HG03378 (cell line): ENCODE measurements at regions not wholly inside any gene's neighbourhood (a gene's known extent, or its start where the extent isn't known, plus 50 kb on each side); places are given as distances from the start of the nearest gene placed in this dataset.
A peak's percentile ranks its signal among the peaks of the same experiment; 100 is the strongest.

ENCODE experiments used
- ATAC-seq: cut with Tn5 transposase; IDR thresholded peaks from one replicate; pipeline ENCODE4 v1.9.1; 2021; ENCODE audit warnings: mild to moderate bottlenecking, moderate library complexity; ENCODE audit not compliant: unreplicated experiment

DNA sequence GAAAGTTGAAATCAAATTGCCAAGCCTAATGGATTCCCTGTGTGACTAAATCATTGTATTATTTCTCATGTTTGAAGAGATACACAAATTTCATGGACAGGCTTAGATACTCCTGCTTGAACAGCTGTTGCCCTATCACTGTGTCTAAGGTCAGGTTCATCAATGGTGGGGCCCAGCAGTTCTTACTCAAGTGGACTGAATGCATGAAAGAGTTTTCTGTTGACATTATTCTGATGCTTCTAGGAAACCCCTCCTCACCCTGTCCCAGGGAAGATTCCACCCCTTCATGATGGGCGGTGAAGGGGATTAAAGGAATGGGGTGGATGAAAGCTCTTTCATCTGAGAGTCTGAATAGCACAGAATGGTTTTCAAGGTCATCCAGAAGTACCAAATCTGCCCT lies 148.8 kb downstream of the INO80D start:
- ATAC-seq = no peak

DNA sequence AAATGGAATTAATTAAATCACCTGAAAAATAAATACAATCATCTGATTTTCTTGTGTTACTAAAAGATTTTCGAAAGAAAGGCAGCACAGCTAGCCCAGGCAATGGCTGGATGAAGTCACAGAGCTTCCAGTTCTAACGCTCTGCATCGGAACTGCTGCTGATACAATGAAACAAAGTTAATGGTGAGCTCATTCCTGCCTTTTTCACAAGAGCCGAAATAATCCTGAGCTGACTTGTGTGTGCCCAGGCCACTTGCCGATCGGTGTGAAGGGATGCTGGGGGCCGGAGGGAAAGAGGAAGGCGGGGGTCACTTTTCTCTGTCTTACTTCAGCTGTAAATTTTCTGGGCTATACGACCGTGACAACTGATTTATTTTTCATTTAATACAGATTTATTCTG lies 149.5 kb downstream of the INO80D start:
- no peak for ATAC-seq

DNA sequence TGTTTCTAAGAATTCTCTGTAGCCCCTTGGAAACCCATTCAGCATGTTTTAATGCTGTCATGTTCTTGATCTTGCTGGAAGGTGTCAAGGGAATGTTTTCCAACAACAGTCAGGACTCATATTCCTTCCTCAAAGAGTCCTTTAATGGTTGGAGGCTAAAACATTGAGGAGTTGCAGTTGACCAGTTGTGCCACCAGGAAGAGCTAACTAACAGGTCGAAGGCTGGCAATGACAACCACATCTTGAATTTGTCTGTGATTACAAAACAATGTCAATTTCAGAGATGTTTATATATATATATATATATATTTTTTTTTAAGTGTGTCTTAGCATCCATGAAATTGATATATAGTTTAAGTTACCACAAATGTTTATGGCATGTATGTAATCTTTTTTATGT lies 151.5 kb downstream of the INO80D start:
- ATAC-seq = no peak

DNA sequence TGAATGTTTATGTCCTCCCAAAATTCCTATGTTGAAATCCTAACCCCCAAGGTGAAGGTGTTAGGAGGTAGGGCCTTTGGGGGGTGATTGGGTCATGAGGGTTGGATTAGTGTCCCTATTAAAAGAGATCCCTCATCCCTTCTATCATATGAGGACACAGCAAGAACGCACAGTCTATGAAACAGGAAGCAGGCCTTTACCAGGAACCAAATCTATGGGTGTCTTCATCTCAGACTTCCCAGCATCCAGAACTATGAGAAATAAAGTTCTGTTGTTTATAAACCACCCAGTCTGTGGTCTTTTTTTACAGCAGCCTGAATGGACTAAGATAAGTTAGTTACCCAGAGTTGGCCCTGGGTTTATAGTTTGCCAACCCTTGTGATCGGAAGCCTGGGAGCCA lies 153.1 kb downstream of the INO80D start:
- ATAC-seq = no peak

DNA sequence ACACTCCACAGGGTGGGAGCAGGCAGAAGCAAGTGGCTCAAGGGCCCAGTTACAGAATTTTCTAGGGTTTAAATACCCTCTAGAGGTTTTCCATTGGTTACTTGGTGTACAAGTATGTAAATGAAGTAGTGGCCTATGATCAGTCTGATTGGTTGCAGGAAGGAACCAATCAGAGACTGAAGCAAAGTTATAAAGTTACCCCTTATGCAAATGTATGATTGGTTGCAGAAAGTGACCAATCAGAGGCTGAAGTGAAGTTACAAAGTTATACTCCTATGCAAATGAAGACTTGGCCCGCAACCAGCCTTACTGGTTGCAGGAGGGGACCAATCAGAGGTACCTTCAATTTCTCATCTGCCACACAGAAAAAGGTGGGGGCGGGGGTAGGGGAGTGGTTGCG lies 154.6 kb downstream of the INO80D start:
- ATAC-seq = no peak

DNA sequence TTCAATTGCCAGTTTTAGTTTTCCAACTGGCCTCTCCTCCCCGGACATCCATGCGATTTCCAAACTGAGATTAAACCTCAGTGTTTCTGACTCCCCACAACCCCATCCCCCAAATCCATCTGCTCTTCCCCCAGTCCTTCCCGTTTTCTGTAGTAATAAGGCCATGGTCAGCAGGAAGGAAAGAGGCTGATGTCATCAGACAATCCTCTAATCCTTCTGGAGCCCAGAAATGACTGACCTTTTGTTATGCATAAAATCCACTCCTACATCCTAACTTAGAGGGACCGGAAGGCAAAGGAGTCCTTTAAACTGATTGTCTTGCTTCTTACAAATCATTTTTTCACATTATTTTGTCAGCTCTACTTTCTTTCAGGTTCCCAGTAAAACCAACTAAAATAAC lies 155.8 kb downstream of the INO80D start:
- no peak for ATAC-seq

DNA sequence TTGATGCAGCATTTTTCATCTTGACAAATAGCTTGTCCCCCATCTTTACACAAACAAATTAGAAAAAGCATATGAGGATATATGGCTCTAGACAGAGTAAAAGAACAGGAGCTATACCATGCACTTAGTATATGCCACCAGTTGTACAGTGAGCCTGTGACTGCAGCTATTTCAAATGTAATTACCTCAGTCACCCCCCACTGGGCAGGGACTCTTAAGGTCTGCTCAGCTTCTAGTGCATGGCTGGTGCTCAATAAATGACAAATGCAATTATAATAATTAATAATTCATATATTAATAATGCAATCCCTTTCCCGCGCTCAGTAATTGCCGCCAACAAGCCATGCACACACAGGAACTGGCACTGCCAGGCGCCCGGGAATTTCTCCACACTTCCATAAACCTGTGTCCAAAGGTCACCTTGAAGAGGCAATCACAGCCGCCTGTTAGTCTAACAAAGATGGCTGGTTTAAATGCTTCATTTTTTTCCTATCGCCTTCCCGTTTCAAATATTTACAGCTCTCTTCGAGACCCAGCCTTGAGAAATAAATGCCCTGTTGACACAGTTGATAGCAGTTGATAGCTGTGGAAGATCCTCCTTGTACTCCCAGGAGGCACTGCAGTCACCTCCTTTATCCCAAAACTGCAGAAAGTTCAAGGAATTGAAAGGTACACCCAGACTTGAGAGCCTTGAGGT lies 156.6 kb downstream of the INO80D start:
- no peak for ATAC-seq

DNA sequence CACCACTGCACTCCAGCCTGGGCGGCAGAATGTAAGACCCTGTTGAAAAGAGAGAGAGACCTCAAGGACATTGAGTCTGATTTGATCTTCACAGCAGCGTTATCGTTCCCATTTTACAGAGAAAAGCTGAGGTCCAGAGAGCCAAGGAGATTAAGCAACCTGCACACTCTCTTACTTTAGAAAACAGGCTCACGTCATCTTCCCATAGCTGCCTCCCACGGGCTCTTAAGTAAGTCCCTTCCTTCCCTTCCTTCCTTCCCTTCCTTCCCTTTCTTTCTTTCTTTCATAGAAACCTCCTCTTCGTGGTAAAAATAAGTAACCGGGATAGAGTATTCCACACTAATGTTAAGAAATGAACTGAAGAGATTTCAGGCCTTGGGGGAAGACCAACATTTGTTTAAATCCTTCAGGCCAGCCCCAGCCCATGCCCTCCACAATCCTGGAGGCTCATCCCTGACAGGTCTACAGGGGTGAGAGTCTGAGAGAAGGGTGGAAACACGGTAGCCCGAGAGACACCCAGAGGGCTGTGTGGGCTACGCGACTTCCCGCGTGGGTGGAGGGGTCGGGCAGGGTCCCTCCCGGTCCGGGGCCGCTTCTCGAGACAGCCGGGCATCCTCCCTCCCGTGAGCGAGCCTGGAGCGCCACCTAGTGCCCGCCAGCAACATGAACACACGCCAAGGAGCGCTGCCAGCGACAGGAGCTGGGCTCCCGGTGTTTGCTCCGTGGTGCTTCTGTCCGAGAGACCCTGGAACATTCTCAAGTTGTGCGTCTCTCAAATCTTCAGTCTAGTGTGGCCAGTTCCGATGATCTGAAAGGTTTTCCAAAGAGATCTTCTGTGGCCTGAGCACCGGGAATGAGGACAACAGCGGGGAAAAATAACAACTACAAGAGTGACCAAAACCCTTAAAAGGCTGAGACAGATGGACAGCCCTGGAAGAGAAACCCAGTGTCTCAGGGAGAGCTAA lies 160.3 kb downstream of the INO80D start:
- peak; percentile 85 for ATAC-seq

DNA sequence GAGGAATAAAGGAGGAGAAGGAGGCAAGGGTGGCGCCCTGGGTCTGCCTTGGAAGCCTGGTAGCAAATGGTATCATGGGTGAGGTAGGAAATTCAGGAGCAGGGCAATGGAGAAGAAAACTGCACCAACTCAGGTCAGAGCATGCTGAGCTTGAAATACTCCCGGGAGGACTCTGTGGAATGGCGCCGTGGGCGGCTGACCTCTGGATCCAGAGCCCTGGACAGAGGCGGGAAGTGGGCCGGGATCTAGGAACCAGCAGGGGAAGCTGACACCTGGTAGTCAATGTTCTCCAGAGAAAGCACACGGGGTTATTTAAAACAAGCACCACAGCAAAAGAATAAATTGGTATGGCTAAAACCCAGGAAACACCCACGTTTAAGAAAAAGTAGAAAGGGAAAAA lies 161.3 kb downstream of the INO80D start:
- ATAC-seq = no peak

DNA sequence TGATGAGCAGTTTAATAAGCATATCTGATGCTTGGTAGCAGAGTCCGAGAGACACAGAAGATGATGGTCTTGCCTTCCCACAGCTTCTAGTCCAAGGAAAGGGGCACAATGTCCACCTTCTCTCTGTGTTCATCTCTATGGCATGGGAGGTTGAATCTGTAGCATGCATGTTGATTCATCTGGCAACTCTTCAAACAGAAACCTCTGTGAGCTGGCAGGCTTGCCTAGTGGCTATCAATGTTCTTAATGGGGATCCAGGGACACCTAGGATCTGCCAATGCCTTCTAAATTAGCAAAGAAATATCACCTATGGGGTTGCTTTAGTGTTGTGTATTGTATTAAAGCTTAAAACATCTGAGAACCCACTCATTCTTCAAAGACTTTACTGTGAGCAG lies 170.8 kb downstream of the INO80D start:
- no peak for ATAC-seq

DNA sequence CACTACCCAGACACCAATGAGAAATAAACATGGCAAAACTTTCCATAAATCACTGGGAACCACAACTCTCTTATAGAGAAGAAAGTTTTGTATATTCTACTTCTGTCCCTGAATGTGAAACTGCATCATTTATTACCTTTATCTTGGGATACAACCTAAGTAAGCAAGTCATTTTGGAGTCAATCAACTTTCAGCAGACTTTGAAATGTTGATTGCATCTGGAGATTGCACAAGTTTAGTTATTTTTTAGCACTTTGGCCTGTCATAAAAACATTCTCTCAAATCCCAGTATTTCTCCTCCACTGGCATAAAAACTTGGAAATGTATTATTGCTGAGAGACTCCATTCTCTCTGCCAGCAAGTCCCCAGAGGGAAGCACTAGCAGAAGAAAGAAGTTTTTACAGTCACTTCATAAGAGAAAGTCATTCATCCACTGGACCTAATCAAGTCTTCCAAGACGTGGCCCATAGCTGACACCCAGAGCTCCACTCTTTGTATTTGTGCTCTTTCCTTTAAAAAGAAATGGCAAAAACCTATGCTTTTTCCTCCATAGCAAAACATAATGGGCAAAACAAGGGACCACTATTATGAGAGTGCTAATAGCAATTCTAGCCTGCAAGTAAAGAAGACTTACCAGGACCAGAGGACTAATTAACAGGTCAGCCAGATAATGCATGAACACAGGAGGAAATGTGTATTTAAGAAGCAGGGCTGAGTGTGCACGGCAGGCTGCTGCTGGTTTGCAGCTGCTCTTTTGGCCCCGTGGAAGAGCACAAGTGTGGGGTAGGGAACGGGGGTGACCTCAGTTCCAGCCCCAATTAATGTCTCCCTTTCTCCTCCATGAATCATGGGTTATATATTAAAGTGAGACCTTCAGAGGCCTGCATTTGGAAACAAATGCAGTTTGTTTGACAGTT lies 171.5 kb downstream of the INO80D start:
- no peak for ATAC-seq

DNA sequence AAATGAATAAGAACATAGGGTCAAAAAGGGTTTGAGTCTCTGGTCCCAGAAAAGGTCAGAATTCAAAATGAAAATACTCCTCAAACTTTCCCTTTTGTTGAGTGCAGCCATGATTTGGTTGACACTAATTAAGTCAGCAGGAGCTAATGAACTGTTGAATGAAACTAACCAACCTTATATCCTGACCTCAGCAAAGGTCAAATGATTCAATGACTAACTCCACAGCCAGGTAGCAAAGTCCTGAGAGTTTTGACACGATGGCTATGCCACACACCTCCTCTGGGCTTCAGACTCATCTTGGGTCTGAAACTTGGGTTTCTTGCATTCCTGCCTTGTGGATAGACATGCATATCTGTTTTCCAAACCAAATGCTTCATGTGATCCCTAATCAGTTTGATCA lies 172.3 kb downstream of the INO80D start:
- no peak for ATAC-seq

DNA sequence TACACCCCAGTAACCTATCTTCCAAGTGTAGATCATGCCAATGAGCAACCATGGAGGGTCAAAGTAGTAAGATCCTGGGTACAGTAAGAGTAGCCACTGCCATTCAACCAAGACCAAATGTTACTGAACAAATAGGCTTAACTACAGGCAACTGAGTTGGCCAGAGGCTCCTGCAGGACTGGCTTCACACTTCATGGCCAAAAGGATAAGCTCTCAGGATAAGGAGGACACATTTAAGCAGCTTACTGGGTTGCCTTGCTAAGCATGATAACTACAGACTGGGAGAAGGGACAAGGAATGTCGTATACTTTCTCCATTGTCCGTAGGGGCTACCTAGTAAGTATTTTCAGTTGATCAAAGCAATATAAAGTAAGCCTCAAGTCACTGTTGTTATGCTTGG lies 174.7 kb downstream of the INO80D start:
- ATAC-seq = no peak

DNA sequence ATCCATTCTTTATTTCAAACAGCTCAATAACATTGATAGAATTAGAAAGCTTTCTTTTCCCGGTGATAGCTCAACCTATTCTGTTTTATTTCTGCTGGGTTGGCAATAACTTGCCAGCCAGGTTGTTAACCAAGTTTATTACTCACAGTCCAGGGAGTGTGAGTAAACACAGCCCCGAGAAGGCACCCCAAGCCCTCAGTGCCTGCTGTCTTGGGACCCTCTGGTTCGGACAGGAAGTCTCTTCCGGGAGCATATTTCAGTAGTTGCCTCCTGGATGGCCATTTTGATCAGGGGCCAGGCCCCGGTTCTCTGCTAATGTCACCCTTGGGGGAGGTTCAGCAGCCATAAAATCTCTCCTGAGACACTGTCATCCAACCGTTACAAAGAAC lies 176.8 kb downstream of the INO80D start:
- ATAC-seq = no peak

DNA sequence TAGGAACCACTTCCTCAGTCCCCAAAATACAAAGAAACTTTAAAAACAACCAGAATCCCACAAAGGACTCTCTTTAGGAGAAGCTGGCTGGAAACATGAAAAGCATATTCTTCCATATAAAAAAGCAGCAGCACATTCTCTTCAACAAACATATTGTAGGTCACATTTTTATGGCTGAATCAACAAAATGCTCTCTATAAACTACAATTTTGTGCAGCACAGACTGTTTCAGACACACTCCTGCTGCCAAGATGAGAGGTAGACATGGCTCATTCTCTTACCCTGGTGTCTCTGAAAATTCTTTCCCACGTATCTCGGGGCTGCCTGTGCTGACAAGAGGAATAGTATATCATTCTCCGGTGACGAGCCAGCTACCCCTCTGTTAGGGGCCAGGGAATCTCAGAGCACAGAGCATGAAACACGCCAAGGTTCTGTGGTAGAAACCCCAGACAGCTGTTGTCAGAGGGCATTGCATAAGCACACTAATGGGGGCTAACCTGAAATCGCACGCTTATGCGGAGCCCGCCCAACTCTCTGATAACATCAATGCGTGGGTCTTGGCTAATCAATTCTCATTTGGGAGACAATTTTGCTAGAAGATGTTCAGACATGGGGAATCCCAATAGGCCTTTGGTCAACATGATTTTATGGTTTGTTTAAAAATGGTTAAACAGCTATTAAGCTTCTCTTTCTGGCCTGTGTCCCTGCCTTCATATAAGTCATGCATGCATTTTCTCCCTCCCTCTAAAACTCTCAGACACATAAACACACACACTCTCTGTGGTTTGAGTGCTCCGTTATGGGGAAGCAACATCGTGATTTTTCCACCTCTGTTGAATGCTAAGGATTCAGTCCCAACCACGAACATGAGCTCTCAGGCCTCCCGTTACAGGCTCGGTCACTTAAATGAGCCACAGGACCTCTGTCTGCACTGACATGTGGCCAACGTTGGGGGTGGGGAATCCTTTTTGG lies 177.5 kb downstream of the INO80D start:
- ATAC-seq = no peak

DNA sequence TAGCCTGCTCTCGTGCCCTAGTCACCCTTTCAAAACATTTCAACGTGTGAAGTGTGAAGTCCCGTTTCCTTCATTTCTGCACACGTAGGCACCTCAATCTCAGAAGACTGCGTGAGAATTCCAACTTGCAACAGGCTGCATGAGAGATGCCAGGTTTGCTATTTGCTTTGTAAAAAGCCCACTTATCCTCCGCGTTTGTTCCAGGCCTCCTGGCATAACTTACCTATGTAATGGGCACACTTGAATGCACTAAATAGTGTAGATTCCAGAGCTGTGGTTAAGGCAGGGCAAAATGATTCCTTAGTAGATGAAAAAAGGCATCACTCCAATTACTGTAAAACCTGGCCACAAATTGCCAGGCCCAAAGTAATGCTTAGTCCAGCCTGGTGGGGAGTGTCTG lies 179.6 kb downstream of the INO80D start:
- no peak for ATAC-seq

DNA sequence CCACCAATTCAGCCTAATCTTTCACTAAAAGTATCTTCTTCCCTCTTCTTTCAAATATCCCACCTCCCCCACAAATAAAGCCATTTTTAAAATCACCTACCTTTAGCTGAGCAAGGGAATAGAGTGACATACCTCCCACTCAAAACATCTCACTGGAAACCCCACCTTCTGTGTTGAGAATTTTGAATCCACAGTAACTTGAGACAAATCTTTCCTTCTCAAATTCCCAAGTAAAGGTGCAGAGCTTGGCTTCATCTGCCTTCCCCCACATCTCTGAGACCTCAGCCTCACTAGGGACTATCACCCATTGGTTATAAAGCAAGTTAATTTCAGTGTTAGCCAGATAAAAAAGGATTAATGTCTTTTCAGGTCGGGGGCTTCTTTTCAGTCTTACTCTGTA lies 180.4 kb downstream of the INO80D start:
- ATAC-seq = no peak

DNA sequence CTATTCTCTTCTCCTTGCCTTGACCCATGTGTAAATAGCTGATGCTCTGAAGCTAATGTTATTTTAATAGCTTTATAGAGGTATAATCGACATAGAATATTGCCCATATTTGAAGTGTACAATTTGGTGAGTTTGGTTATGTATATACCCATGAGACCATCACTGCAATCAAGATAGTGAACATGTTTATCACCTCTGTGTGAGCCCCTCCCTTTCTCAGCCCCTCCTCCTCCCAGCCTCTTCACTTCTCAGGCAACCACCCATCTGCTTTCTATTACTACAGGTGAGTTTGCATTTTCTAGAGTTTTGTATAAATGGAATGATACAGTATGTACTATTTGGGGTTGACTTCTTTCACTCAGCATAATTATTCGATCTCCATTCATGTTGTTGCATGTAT lies 181.1 kb downstream of the INO80D start:
- ATAC-seq = no peak

DNA sequence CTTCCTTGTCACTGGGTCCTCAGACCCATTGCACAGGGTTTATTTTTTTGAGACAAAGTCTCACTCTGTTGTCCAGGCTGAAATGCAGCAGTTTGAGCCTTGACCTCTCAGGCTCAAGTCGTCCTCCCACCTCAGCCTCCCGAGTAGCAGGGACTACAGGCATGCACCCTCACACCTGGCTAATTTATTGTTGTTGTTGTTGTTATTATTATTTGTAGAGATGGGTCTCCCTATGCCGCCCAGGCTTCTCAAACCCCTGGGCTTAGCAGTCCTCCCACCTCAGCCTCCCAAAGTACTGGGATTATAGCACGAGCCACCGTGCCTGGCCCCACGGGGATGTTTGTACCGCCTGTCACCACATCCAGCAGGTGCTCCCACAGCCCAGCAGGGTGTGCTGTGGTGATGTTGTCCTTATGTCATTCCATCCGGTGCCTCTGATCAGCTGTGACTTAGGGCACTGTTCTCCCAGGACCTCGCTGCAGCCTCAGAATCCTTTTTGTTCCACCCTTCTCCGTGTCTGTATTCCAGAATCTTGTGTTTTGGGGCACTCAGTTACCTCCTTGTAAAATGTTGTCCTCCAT lies 182.3 kb downstream of the INO80D start:
- ATAC-seq = peak; percentile 70

DNA sequence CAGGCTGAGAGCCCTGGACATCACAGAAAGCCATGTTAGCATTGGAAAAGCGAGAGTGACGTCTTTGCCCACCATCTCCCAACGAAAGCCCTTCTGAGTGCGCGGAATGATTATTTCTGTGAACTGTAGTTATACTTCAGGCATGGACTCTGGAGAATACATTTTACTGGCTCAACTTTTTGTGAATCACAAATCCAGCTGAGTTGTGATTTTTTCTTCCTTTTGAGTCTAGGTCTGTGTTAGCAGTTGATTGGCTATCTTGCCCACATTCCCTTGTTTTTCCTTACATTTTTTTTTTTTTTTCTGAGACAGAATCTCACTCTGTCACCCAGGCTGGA lies 183.1 kb downstream of the INO80D start:
- ATAC-seq = no peak
